GM13977 (cell line): ENCODE measurements at regions not wholly inside any gene's neighbourhood (a gene's known extent, or its start where the extent isn't known, plus 50 kb on each side); places are given as distances from the start of the nearest gene placed in this dataset.
"Not testable (repeated sequence)": the region's sequence is repeated elsewhere in the genome, so short reads cannot be mapped to it uniquely, and the experiment has no call there.

Experiments
- DNase-seq: peaks from one replicate; pipeline ENCODE4 v3.0.0; 2012; ENCODE audit warnings: low spot score
- CTCF ChIP-seq: IDR thresholded peaks from 2 replicates; pipeline ENCODE4 v1.5.1; 2012; ENCODE audit warnings: mild to moderate bottlenecking, control low read depth; ENCODE audit not compliant: insufficient read depth; ENCODE audit errors: extremely low read depth, missing control alignments
- in situ Hi-C: fragments of 300-500 bp; cut with MboI; formaldehyde crosslinking; loops from one replicate; pipeline ENCODE4 v1.12.0; 2022; ENCODE audit warnings: low sequenced_read_pairs, low pct_unique_long_range_greater_than_20kb, mixed read lengths, inconsistent platforms; ENCODE audit not compliant: unreplicated experiment

GRCh38 chr16:51986301-51986700, 560.6 kb downstream of the TOX3 start:
- in situ Hi-C loops = loop anchor here (25.0 kb wide), 1 partner anchor 174 kb away; no protein-coding TSS in a partner anchor
- no peak for TF ChIP-seq CTCF
- DNase-seq = no peak

GRCh38 chr16:51985126-51985525, 561.8 kb downstream of the TOX3 start:
- DNase-seq = no peak
- TF ChIP-seq CTCF = no peak
- in situ Hi-C loops = loop anchor here (25.0 kb wide), 1 partner anchor 173 kb away; no protein-coding TSS in a partner anchor

- DNase-seq = no peak
- no peak for TF ChIP-seq CTCF
- in situ Hi-C loops = loop anchor here (25.0 kb wide), 1 partner anchor 172 kb away; no protein-coding TSS in a partner anchor
Observed at GRCh38 chr16:51984395-51984794, 562.5 kb downstream of the TOX3 start.

- in situ Hi-C loops = loop anchor here (25.0 kb wide), 1 partner anchor 171 kb away; no protein-coding TSS in a partner anchor
- peak; percentile 75 for TF ChIP-seq CTCF
- DNase-seq = peak; percentile 40
Observed at GRCh38 chr16:51982715-51983680, 563.9 kb downstream of the TOX3 start.

GRCh38 chr16:51981725-51982124, 565.2 kb downstream of the TOX3 start:
- in situ Hi-C loops = loop anchor here (25.0 kb wide), 1 partner anchor 169 kb away; no protein-coding TSS in a partner anchor
- no peak for TF ChIP-seq CTCF
- DNase-seq = no peak

GRCh38 chr16:51977506-51977905, 569.4 kb downstream of the TOX3 start:
- in situ Hi-C loops = loop anchor here (25.0 kb wide), 1 partner anchor 165 kb away; no protein-coding TSS in a partner anchor

GRCh38 chr16:51971184-51971583, 575.8 kb downstream of the TOX3 start:
- in situ Hi-C loops = no loop called here

More at GRCh38 chr16:51977506-51977905, 569.4 kb downstream of the TOX3 start:
- not testable (repeated sequence) for DNase-seq

More at GRCh38 chr16:51971184-51971583, 575.8 kb downstream of the TOX3 start:
- no peak for TF ChIP-seq CTCF
- DNase-seq = no peak
